HCT116 (cell line): ENCODE measurements at regions not wholly inside any gene's neighbourhood (a gene's known extent, or its start where the extent isn't known, plus 50 kb on each side); places are given as distances from the start of the nearest gene placed in this dataset.

Experiments
- ATAC-seq: fragments of 200-7000 bp; cut with Tn5 transposase; 2 replicates; pipeline ENCODE4 v1.9.1; 2020; ENCODE audit warnings: mild to moderate bottlenecking, moderate library complexity
- BruUV-seq: library from RNA; stranded (reverse); fragments of 400-500 nt; replicated peaks from 2 replicates; lab custom pipeline; 2021; lab: Mats Ljungman, UMichigan
- CTCF ChIA-PET: fragments of 300-600 bp; sonication (Branson Sonifier 250); formaldehyde crosslinking; loops from one replicate; lab custom pipeline; 2021; ENCODE audit warnings: antibody characterized with exemption; lab: Charles Lee
- POLR2A ChIA-PET: fragments of 300-600, 350-600 bp; sonication (Branson Sonifier 250); formaldehyde crosslinking; loops from one replicate; lab custom pipeline; 2021; ENCODE audit warnings: antibody characterized with exemption; lab: Charles Lee
- RAD21 ChIA-PET, 2 experiments: fragments of 300-600 bp; sonication (Branson Sonifier 250); formaldehyde crosslinking; loops; one replicate each; lab custom pipeline; 2023; ENCODE audit warnings: low total read pairs in 2 of 2; ENCODE audit not compliant: uncharacterized antibody in 2 of 2, unreplicated experiment in 2 of 2, low non-redundant PET in 1 of 2; lab: Charles Lee
- DNase-seq: peaks from one replicate; pipeline ENCODE4 v3.0.0-alpha.2; 2010; ENCODE audit warnings: low read depth, low spot score
- H2AFZ ChIP-seq: fragments of 200-600 bp; shearing (Covaris generic), sonication (generic); 2 replicates; pipeline ENCODE4 v1.6.1; 2017; ENCODE audit warnings: low read depth, mixed run types, mixed read lengths, antibody characterized with exemption, low read length; ENCODE audit not compliant: poor library complexity, severe bottlenecking
- H3K27ac ChIP-seq: 2 replicates; pipeline ENCODE4 v1.5.1; 2012; ENCODE audit warnings: low read depth, low read length
- H3K27me3 ChIP-seq: fragments of 200-600 bp; sonication (generic); 2 replicates; pipeline ENCODE4 v1.6.1; 2016; ENCODE audit warnings: mixed run types, low read length, mixed read lengths; ENCODE audit not compliant: insufficient read depth
- H3K36me3 ChIP-seq, 2 experiments: fragments of 200-500 bp in 1 of 2; fragments of 200-600 bp in 1 of 2; sonication (Bioruptor generic) in 1 of 2; sonication (generic) in 1 of 2; 2 replicates each; pipeline versions ENCODE4 v1.5.1 to v1.6.1; 2014 to 2016; ENCODE audit warnings: low read length in 2 of 2, inconsistent platforms in 1 of 2, mixed read lengths in 1 of 2, mixed run types in 1 of 2; ENCODE audit not compliant: insufficient read depth in 2 of 2, control insufficient read depth in 1 of 2
- H3K4me1 ChIP-seq, 2 experiments: fragments of 200-600 bp in 1 of 2; sonication (generic) in 1 of 2; 2 replicates each; pipeline versions ENCODE4 v1.5.1 to v1.6.1; 2012 to 2017; ENCODE audit warnings: low read length in 2 of 2, inconsistent platforms in 1 of 2, mild to moderate bottlenecking in 1 of 2, mixed read lengths in 1 of 2, mixed run types in 1 of 2, moderate library complexity in 1 of 2; ENCODE audit not compliant: insufficient read depth in 2 of 2, control insufficient read depth in 1 of 2
- H3K4me2 ChIP-seq: fragments of 200-600 bp; sonication (generic); 2 replicates; pipeline ENCODE4 v1.6.1; 2017; ENCODE audit warnings: mixed run types, low read length, mixed read lengths
- H3K4me3 ChIP-seq, 2 experiments: fragments of 200-600 bp in 1 of 2; sonication (generic) in 1 of 2; replicated peaks in 1 of 2; 2 replicates each; pipeline ENCODE4 v1.5.1; 2011 to 2016; ENCODE audit warnings: low read length in 2 of 2, control low read depth in 1 of 2, low read depth in 1 of 2, mild to moderate bottlenecking in 1 of 2, mixed read lengths in 1 of 2, mixed run types in 1 of 2
- H3K79me2 ChIP-seq: fragments of 200-600 bp; sonication (generic); 2 replicates; pipeline ENCODE4 v1.6.1; 2017; ENCODE audit warnings: mild to moderate bottlenecking, mixed run types, low read length, moderate library complexity, mixed read lengths; ENCODE audit not compliant: insufficient read depth
- H3K9ac ChIP-seq: fragments of 200-600 bp; sonication (generic); 2 replicates; pipeline ENCODE4 v1.6.1; 2016; ENCODE audit warnings: low read length, mixed read lengths
- H3K9me2 ChIP-seq: fragments of 200-600 bp; sonication (generic), shearing (Covaris generic); 2 replicates; pipeline ENCODE4 v1.6.1; 2017; ENCODE audit warnings: mixed run types, mild to moderate bottlenecking, moderate library complexity; ENCODE audit not compliant: insufficient read depth
- H3K9me3 ChIP-seq, 2 experiments: fragments of 200-500 bp in 1 of 2; fragments of 200-600 bp in 1 of 2; sonication (Bioruptor generic) in 1 of 2; sonication (generic) in 1 of 2; 2 replicates each; pipeline ENCODE4 v1.6.1; 2014 to 2017; ENCODE audit warnings: low read length in 2 of 2, mixed read lengths in 2 of 2, inconsistent platforms in 1 of 2, low read depth in 1 of 2, mild to moderate bottlenecking in 1 of 2, mixed run types in 1 of 2, moderate library complexity in 1 of 2; ENCODE audit not compliant: control insufficient read depth in 1 of 2, insufficient read depth in 1 of 2
- H4K20me1 ChIP-seq: fragments of 200-600 bp; sonication (generic), shearing (Covaris generic); 2 replicates; pipeline ENCODE4 v1.6.1; 2017; ENCODE audit warnings: mixed run types, mild to moderate bottlenecking, moderate library complexity; ENCODE audit not compliant: insufficient read depth
- CBX3 ChIP-seq: IDR thresholded peaks from 2 replicates; pipeline ENCODE4 v1.6.1; 2012; ENCODE audit warnings: low read depth
- CEBPB ChIP-seq: IDR thresholded peaks from 2 replicates; pipeline ENCODE4 v1.6.1; 2012; ENCODE audit warnings: low read depth
- EGR1 ChIP-seq: IDR thresholded peaks from 2 replicates; pipeline ENCODE4 v1.6.1; 2012; ENCODE audit warnings: low read depth
- ELF1 ChIP-seq: IDR thresholded peaks from 2 replicates; pipeline ENCODE4 v1.6.1; 2012; ENCODE audit warnings: low read depth, borderline replicate concordance
- EZH2 ChIP-seq: fragments of 200-600 bp; sonication (generic); IDR thresholded peaks from 2 replicates; pipeline ENCODE4 v1.6.1; 2017; ENCODE audit warnings: antibody characterized with exemption, mixed run types
- FOSL1 ChIP-seq: IDR thresholded peaks from 2 replicates; pipeline ENCODE4 v1.6.1; 2012; ENCODE audit warnings: low read depth
- JUND ChIP-seq: IDR thresholded peaks from 2 replicates; pipeline ENCODE4 v1.6.1; 2012
- POLR2A ChIP-seq: IDR thresholded peaks from 2 replicates; pipeline ENCODE4 v1.7.0; 2011; ENCODE audit warnings: borderline replicate concordance; ENCODE audit not compliant: insufficient read depth, insufficient read length; ENCODE audit errors: extremely low read depth
- POLR2AphosphoS5 ChIP-seq: IDR thresholded peaks from 2 replicates; pipeline ENCODE4 v1.6.1; 2011; ENCODE audit warnings: mild to moderate bottlenecking, low read depth, low read length, moderate library complexity
- SIN3A ChIP-seq: IDR thresholded peaks from 2 replicates; pipeline ENCODE4 v1.6.1; 2012; ENCODE audit warnings: low read depth
- SP1 ChIP-seq: IDR thresholded peaks from 2 replicates; pipeline ENCODE4 v1.6.1; 2012; ENCODE audit warnings: low read depth
- TCF7L2 ChIP-seq: IDR thresholded peaks from 2 replicates; pipeline ENCODE4 v1.7.0; 2011; ENCODE audit warnings: borderline replicate concordance, inconsistent platforms; ENCODE audit not compliant: insufficient read depth, insufficient read length; ENCODE audit errors: extremely low read depth
- ZFX ChIP-seq: fragments of 450-650 bp; IDR thresholded peaks from 2 replicates; pipeline ENCODE4 v1.6.1; 2017
- intact Hi-C: fragments of 100-400 bp; cut with micrococcal nuclease; formaldehyde crosslinking; loops from 2 replicates; pipeline ENCODE4 v1.10.0; 2022
- TF ChIP-seq, protein P1 (sequence below), 3 experiments: fragments of 200-600 bp in 1 of 3; sonication (generic) in 1 of 3; IDR thresholded peaks in 2 of 3; conservative IDR thresholded peaks in 1 of 3; 2 replicates each; pipeline ENCODE4 v1.5.1; 2012 to 2017; ENCODE audit warnings: low read depth in 2 of 3, low read length in 2 of 3, antibody characterized with exemption in 1 of 3, borderline replicate concordance in 1 of 3, control low read depth in 1 of 3, mild to moderate bottlenecking in 1 of 3, mixed read lengths in 1 of 3, mixed run types in 1 of 3, moderate library complexity in 1 of 3; ENCODE audit not compliant: insufficient read depth in 1 of 3
- TF ChIP-seq, protein P2 (sequence below): IDR thresholded peaks from 2 replicates; pipeline ENCODE4 v1.6.1; 2012

GRCh38 chr7:110382736-110383135, 708.2 kb upstream of the LRRN3 start (continued):
- TF ChIP-seq, protein P1, sequence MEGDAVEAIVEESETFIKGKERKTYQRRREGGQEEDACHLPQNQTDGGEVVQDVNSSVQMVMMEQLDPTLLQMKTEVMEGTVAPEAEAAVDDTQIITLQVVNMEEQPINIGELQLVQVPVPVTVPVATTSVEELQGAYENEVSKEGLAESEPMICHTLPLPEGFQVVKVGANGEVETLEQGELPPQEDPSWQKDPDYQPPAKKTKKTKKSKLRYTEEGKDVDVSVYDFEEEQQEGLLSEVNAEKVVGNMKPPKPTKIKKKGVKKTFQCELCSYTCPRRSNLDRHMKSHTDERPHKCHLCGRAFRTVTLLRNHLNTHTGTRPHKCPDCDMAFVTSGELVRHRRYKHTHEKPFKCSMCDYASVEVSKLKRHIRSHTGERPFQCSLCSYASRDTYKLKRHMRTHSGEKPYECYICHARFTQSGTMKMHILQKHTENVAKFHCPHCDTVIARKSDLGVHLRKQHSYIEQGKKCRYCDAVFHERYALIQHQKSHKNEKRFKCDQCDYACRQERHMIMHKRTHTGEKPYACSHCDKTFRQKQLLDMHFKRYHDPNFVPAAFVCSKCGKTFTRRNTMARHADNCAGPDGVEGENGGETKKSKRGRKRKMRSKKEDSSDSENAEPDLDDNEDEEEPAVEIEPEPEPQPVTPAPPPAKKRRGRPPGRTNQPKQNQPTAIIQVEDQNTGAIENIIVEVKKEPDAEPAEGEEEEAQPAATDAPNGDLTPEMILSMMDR (IDR thresholded peaks at IDR 0.05 in 2 of 3, conservative IDR thresholded peaks at IDR 0.05 in 1 of 3; ENCODE audit: borderline replicate concordance in 1 of 3, insufficient read depth in 1 of 3, low read depth in 2 of 3, low read length in 2 of 3): no peak
- no peak for TF ChIP-seq SIN3A

DNA sequence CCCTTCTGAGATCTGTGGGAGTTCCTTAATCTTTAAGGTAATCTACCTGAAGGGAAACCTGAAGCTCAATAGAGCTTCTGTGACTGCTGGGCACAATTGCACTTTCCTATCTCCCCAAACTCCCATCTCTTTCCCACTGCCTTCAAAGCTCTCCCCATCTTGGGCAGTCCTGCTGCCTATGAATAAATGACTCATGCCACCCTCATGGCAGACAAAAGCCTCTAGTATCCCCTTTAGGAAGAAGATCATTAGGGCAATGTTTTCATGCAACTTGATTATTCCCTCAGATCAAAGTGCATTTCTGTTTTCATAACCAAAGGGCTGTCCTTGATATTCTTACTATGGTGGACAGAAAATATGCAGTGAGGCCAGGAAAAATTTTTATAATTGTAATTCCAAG, 704.9 kb upstream of the LRRN3 start:
- 0 out of 2 replicates have a peak, but pooled peaks have one; percentile 28 for ATAC-seq
- Histone ChIP-seq H4K20me1 (no peaks in the 10 kb centered on the region), H3K27me3 (no peaks in the 10 kb centered on the region), H3K9me2 (no peaks in the 10 kb centered on the region), H3K36me3 (no peaks in the 10 kb centered on the region), H3K4me1 (peaks cover 15 to 30% of the 10 kb centered on the region in 2 experiments), H3K9me3 (no peaks in the 10 kb centered on the region), H2AFZ (peak overlapping the region; percentile 93), H3K27ac (no peak overlapping the region), H3K79me2 (no peaks in the 10 kb centered on the region), H3K4me3 (no peak overlapping the region), H3K4me2 (peak overlapping the region; percentile 67), H3K9ac (no peak overlapping the region)
- intact Hi-C loops: no loop called here
- ChIA-PET RAD21 (no interaction called here), POLR2A (no interaction called here), CTCF (no interaction called here)
- BruUV-seq: no TSS peak
- TF ChIP-seq EZH2: no peak
- TF ChIP-seq ELF1: no peak
- TF ChIP-seq JUND: no peak
- no peak for TF ChIP-seq TCF7L2
- no peak for TF ChIP-seq POLR2AphosphoS5
- TF ChIP-seq CBX3: no peak
- no peak for TF ChIP-seq EGR1
- TF ChIP-seq FOSL1: no peak
- TF ChIP-seq SP1: no peak
- no peak for TF ChIP-seq ZFX
- TF ChIP-seq POLR2A: no peak
- TF ChIP-seq CEBPB: no peak
- TF ChIP-seq, protein P2, sequence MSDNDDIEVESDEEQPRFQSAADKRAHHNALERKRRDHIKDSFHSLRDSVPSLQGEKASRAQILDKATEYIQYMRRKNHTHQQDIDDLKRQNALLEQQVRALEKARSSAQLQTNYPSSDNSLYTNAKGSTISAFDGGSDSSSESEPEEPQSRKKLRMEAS: no peak
- DNase-seq: peak; percentile 7
